ENCODE measurements at regions not wholly inside any gene's neighbourhood (a gene's known extent, or its start where the extent isn't known, plus 50 kb on each side); places are given as distances from the start of the nearest gene placed in this dataset.

DNA sequence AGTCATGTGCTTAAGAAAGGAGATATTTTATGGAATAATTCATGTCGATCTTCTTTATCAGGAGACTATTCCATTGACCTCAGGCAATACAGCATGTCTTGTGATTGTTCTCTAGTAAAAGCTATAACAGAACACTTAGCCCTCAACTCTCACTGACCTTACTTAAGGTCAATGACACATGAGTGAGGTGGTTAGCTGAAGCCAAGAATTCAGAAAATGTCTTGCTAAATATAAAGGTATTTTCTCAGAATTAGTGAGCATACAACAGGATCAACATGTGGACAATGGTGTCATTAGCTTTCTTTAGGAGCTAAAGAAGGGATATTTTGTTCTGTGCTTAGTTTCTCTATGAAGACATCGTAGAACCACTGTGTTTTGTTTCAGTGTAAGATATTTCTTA is 1730.4 kb upstream of the SLC10A2 start:
- TF ChIP-seq, protein P1, sequence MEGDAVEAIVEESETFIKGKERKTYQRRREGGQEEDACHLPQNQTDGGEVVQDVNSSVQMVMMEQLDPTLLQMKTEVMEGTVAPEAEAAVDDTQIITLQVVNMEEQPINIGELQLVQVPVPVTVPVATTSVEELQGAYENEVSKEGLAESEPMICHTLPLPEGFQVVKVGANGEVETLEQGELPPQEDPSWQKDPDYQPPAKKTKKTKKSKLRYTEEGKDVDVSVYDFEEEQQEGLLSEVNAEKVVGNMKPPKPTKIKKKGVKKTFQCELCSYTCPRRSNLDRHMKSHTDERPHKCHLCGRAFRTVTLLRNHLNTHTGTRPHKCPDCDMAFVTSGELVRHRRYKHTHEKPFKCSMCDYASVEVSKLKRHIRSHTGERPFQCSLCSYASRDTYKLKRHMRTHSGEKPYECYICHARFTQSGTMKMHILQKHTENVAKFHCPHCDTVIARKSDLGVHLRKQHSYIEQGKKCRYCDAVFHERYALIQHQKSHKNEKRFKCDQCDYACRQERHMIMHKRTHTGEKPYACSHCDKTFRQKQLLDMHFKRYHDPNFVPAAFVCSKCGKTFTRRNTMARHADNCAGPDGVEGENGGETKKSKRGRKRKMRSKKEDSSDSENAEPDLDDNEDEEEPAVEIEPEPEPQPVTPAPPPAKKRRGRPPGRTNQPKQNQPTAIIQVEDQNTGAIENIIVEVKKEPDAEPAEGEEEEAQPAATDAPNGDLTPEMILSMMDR (conservative IDR thresholded peaks at IDR 0.05; ENCODE audit: low read length): no peak
- TF ChIP-seq EZH2phosphoT487 (IDR thresholded peaks at IDR 0.05; ENCODE audit: borderline replicate concordance, low read depth, low read length): no peak

Measured in OCI-LY7 (cell line).